Ureter (tissue), 1 donor: ENCODE measurements at regions not wholly inside any gene's neighbourhood (a gene's known extent, or its start where the extent isn't known, plus 50 kb on each side); places are given as distances from the start of the nearest gene placed in this dataset.

Source experiments
- DNase-seq: peaks from one replicate; pipeline ENCODE4 v3.0.0-alpha.2; 2020; ENCODE audit warnings: low spot score
- donor health status: DM: yes; HTN: yes; CAD: no.

GRCh38 chr15:47326410-47327333 lies 390.6 kb upstream of the SEMA6D start:
- DNase-seq = no peak

GRCh38 chr15:47331829-47332393 lies 385.4 kb upstream of the SEMA6D start:
- DNase-seq = no peak

GRCh38 chr15:47332481-47332880 lies 384.8 kb upstream of the SEMA6D start:
- no peak for DNase-seq

GRCh38 chr15:47333734-47334133 lies 383.6 kb upstream of the SEMA6D start:
- DNase-seq = no peak

- DNase-seq = no peak
Observed at GRCh38 chr15:47334805-47335535, 382.3 kb upstream of the SEMA6D start.

GRCh38 chr15:47337106-47337505 lies 380.2 kb upstream of the SEMA6D start:
- DNase-seq = no peak

GRCh38 chr15:47337836-47338235 lies 379.5 kb upstream of the SEMA6D start:
- DNase-seq = no peak

GRCh38 chr15:47338771-47339170 lies 378.5 kb upstream of the SEMA6D start:
- DNase-seq = no peak

GRCh38 chr15:47339800-47340570 lies 377.3 kb upstream of the SEMA6D start:
- DNase-seq = no peak

- no peak for DNase-seq
Observed at GRCh38 chr15:47340571-47340920, 376.8 kb upstream of the SEMA6D start.

GRCh38 chr15:47349179-47349578 lies 368.1 kb upstream of the SEMA6D start:
- no peak for DNase-seq

- no peak for DNase-seq
Observed at GRCh38 chr15:47351501-47351900, 365.8 kb upstream of the SEMA6D start.

GRCh38 chr15:47352217-47352616 lies 365.1 kb upstream of the SEMA6D start:
- DNase-seq = no peak

- no peak for DNase-seq
Observed at GRCh38 chr15:47355759-47356158, 361.5 kb upstream of the SEMA6D start.

- DNase-seq = no peak
Observed at GRCh38 chr15:47356297-47356696, 361.0 kb upstream of the SEMA6D start.

- DNase-seq = no peak
Observed at GRCh38 chr15:47358876-47359275, 358.4 kb upstream of the SEMA6D start.

GRCh38 chr15:47360305-47360704 lies 357.0 kb upstream of the SEMA6D start:
- no peak for DNase-seq

GRCh38 chr15:47362118-47362905 lies 355.0 kb upstream of the SEMA6D start:
- DNase-seq = no peak

GRCh38 chr15:47363653-47364052 lies 353.7 kb upstream of the SEMA6D start:
- no peak for DNase-seq

- no peak for DNase-seq
Observed at GRCh38 chr15:47364230-47365141, 352.8 kb upstream of the SEMA6D start.
